K562 (cell line): ENCODE measurements at regions not wholly inside any gene's neighbourhood (a gene's known extent, or its start where the extent isn't known, plus 50 kb on each side); places are given as distances from the start of the nearest gene placed in this dataset.
"Not testable (repeated sequence)": the region's sequence is repeated elsewhere in the genome, so short reads cannot be mapped to it uniquely, and the experiment has no call there.

Source experiments
- ATAC-seq: fragments of 200-7000 bp; cut with Tn5 transposase; 3 replicates; pipeline ENCODE4 v1.9.1; 2020; ENCODE audit warnings: moderate library complexity
- BruUV-seq: library from RNA; stranded (reverse); fragments of 400-500 nt; replicated peaks from 2 replicates; lab custom pipeline; 2021; lab: Mats Ljungman, UMichigan
- CTCF ChIA-PET: fragments of 300-600 bp; formaldehyde crosslinking; extraction: SDS; loops from one replicate; lab custom pipeline; 2021; ENCODE audit warnings: low intra/inter-chr PET ratio; lab: Yijun Ruan, JAX
- POLR2A ChIA-PET: fragments of 300-600, 350-650 bp; sonication (Branson Sonifier 250); formaldehyde crosslinking; extraction: SDS; loops from one replicate; lab custom pipeline; 2021; ENCODE audit warnings: antibody characterized with exemption, inconsistent platforms; lab: Yijun Ruan, JAX
- DNase-seq, 4 experiments: peaks; one replicate each; pipeline versions ENCODE4 v3.0.0 to v3.0.0-alpha.2; 2011 to 2018; ENCODE audit warnings: low spot score in 3 of 4, mixed read lengths in 3 of 4; ENCODE audit errors: extremely low read depth in 1 of 4
- FAIRE-seq: peaks from 2 replicates; lab custom pipeline; 2011; peaks lifted over from hg19 to GRCh38; lab: Jason Lieb, UNC
- H2AFZ ChIP-seq: 2 replicates; pipeline ENCODE4 v1.6.0; 2011; ENCODE audit warnings: low read depth, low read length, control low read depth, inconsistent platforms
- H3K27ac ChIP-seq: fragments of 200-600 bp; 3 replicates; pipeline ENCODE4 v1.8.0; 2011; ENCODE audit warnings: low read depth, mild to moderate bottlenecking, control low read depth, inconsistent platforms, low read length, moderate library complexity, mixed read lengths; ENCODE audit errors: extremely low read depth
- H3K27me3 ChIP-seq, 2 experiments: fragments of 300-600 bp in 1 of 2; 2 replicates in 1 of 2; 3 replicates in 1 of 2; pipeline versions ENCODE4 v1.6.0 to v1.8.0; 2011; ENCODE audit warnings: inconsistent platforms in 2 of 2, low read length in 2 of 2, mild to moderate bottlenecking in 1 of 2, mixed read lengths in 1 of 2, moderate library complexity in 1 of 2; ENCODE audit not compliant: control insufficient read depth in 2 of 2, insufficient read depth in 2 of 2
- H3K36me3 ChIP-seq: fragments of 300-600 bp; 3 replicates; pipeline ENCODE4 v1.8.0; 2011; ENCODE audit warnings: mild to moderate bottlenecking, low read length, inconsistent platforms; ENCODE audit not compliant: control insufficient read depth, insufficient read depth
- H3K4me1 ChIP-seq, 2 experiments: fragments of 200-600 bp in 1 of 2; replicated peaks in 1 of 2; 2 replicates in 1 of 2; 3 replicates in 1 of 2; pipeline versions ENCODE4 v1.5.1 to v1.8.0; 2011; ENCODE audit warnings: inconsistent platforms in 2 of 2, low read length in 2 of 2, mild to moderate bottlenecking in 1 of 2, mixed read lengths in 1 of 2, moderate library complexity in 1 of 2; ENCODE audit not compliant: control insufficient read depth in 2 of 2, insufficient read depth in 2 of 2
- H3K4me2 ChIP-seq: 2 replicates; pipeline ENCODE4 v1.6.1; 2011; ENCODE audit warnings: low read length, control low read depth, inconsistent platforms, mixed read lengths; ENCODE audit not compliant: insufficient read depth
- H3K4me3 ChIP-seq: fragments of 200-600 bp; sonication (generic), shearing (Covaris generic); 2 replicates; pipeline ENCODE4 v1.5.1; 2016; ENCODE audit warnings: control low read depth, inconsistent platforms
- H3K79me2 ChIP-seq: fragments of 200-600 bp; 3 replicates; pipeline ENCODE4 v1.8.0; 2011; ENCODE audit warnings: low read length, inconsistent platforms; ENCODE audit not compliant: control insufficient read depth, insufficient read depth
- H3K9ac ChIP-seq, 2 experiments: 2 replicates each; pipeline versions ENCODE4 v1.6.0 to v1.6.1; 2011; ENCODE audit warnings: low read depth in 2 of 2, low read length in 2 of 2, control low read depth in 1 of 2, inconsistent platforms in 1 of 2, mild to moderate bottlenecking in 1 of 2, mixed read lengths in 1 of 2; ENCODE audit not compliant: insufficient read depth in 1 of 2
- H3K9me1 ChIP-seq: one replicate; pipeline ENCODE4 v1.6.0; 2011; ENCODE audit warnings: inconsistent platforms, mild to moderate bottlenecking, low read length, moderate library complexity; ENCODE audit not compliant: control insufficient read depth, insufficient read depth
- H3K9me3 ChIP-seq: replicated peaks from 2 replicates; pipeline ENCODE4 v1.5.1; 2011; ENCODE audit warnings: low read depth, low read length, inconsistent platforms; ENCODE audit not compliant: control insufficient read depth, insufficient read depth
- H4K20me1 ChIP-seq: replicated peaks from 2 replicates; pipeline ENCODE4 v1.6.1; 2011; ENCODE audit warnings: low read length, inconsistent platforms, mixed read lengths; ENCODE audit not compliant: control insufficient read depth, insufficient read depth
- WGBS: fragments of 100-300 bp; shearing (Covaris generic); methylation state at CpG from one replicate; pipeline ENCODE4 v1.1.6; 2016; ENCODE audit warnings: low coverage, mixed read lengths; ENCODE audit not compliant: insufficient coverage; ENCODE audit errors: missing lambda C conversion rate; 5-methylcytosine and 5-hydroxymethylcytosine counted together
- in situ Hi-C: fragments of 300-500 bp; cut with MboI; formaldehyde crosslinking; loops from 4 replicates; pipeline ENCODE4 v1.15.0; 2018; ENCODE audit warnings: inconsistent platforms, mixed read lengths
- intact Hi-C: fragments of 100-400 bp; cut with micrococcal nuclease; formaldehyde crosslinking; loops from 2 replicates; pipeline ENCODE4 v1.14.2; 2022

- H3K4me3 ChIP-seq, DNase-seq, CTCF ChIA-PET, POLR2A ChIA-PET, H3K79me2 ChIP-seq, H3K27ac ChIP-seq, H3K9ac ChIP-seq, H2AFZ ChIP-seq, H3K9me3 ChIP-seq, ATAC-seq, intact Hi-C loops, H3K4me2 ChIP-seq, H3K4me1 ChIP-seq, in situ Hi-C loops, H3K27me3 ChIP-seq, H3K36me3 ChIP-seq, H3K9me1 ChIP-seq, BruUV-seq, FAIRE-seq, H4K20me1 ChIP-seq: not testable (repeated sequence)
- 6% methylated on average over 10 of the region's 23 CpGs for WGBS
Observed at GRCh38 chr14:105687171-105688022, 161.0 kb downstream of the TMEM121 start.

DNA sequence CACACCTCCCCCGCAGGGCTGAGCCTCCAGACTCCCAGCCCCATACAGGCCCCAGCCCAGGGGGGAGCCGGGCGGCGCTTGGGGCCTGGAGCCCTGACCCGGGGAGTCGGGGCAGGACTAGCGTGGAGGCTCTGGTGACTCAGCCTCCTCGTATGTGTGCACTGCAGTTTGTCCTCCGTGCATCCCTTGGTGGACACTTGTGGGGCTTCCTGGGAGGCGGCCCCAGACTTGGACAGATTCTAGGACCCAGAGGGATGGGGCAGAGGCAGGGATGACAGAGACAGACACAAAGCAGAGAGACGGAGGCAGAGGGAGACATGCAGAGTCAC lies 161.6 kb downstream of the TMEM121 start:
- H3K27me3 ChIP-seq, H2AFZ ChIP-seq, H3K36me3 ChIP-seq, BruUV-seq, H3K4me3 ChIP-seq, ATAC-seq, in situ Hi-C loops, H3K79me2 ChIP-seq, DNase-seq, H3K9me1 ChIP-seq, H3K27ac ChIP-seq, POLR2A ChIA-PET, H3K9ac ChIP-seq, intact Hi-C loops, CTCF ChIA-PET, H3K9me3 ChIP-seq, H3K4me2 ChIP-seq, H4K20me1 ChIP-seq, FAIRE-seq, H3K4me1 ChIP-seq: not testable (repeated sequence)
- WGBS, result 1% methylated on average over 10 of the region's 11 CpGs

DNA sequence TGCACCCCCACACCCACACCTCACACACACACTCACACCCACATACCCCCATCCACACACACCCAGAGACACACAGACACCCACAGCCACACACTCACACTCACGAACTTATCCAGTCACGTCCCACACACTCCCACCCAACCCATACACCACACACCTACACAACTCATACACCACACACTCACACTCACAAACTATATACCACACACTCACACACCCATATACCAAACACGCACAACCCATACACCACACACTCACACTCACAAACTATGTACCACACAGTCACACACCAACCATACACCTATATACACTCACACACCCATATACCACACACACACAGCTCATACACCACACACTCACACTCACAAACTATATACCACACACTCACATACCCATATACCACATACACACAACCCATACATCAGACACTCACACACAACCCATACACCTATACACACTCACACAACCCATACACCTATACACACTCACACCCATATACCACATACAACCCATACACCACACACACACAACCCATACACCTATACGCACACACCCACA lies 162.4 kb downstream of the TMEM121 start:
- H3K9me1 ChIP-seq, BruUV-seq, H3K4me3 ChIP-seq, intact Hi-C loops, DNase-seq, CTCF ChIA-PET, H3K9me3 ChIP-seq, H3K27ac ChIP-seq, H4K20me1 ChIP-seq, H3K9ac ChIP-seq, POLR2A ChIA-PET, H2AFZ ChIP-seq, ATAC-seq, in situ Hi-C loops, FAIRE-seq, H3K79me2 ChIP-seq, H3K4me1 ChIP-seq, H3K36me3 ChIP-seq, H3K27me3 ChIP-seq, H3K4me2 ChIP-seq: not testable (repeated sequence)
- 38% methylated on average over 2 of the region's 4 CpGs for WGBS
